HEK293 (cell line): ENCODE measurements at regions not wholly inside any gene's neighbourhood (a gene's known extent, or its start where the extent isn't known, plus 50 kb on each side); places are given as distances from the start of the nearest gene placed in this dataset.

ENCODE experiments used
- CTCF ChIA-PET: fragments of 350-600 bp; formaldehyde crosslinking; extraction: SDS; loops from one replicate; lab custom pipeline; 2021; ENCODE audit warnings: antibody characterized with exemption; lab: Yijun Ruan, JAX
- POLR2A ChIA-PET: fragments of 300-600 bp; formaldehyde crosslinking; extraction: SDS; loops from one replicate; lab custom pipeline; 2020; ENCODE audit warnings: antibody characterized with exemption, inconsistent platforms; lab: Yijun Ruan, JAX
- H3K27ac ChIP-seq: fragments of 200-500 bp; sonication (Bioruptor generic); 2 replicates; pipeline ENCODE4 v1.5.1; 2014; ENCODE audit warnings: low read depth, low read length, control low read depth, inconsistent platforms; ENCODE audit errors: extremely low read depth
- H3K36me3 ChIP-seq, 2 experiments: fragments of 200-500 bp in 1 of 2; sonication (Bioruptor generic) in 1 of 2; 1 replicate in 1 of 2; 2 replicates in 1 of 2; pipeline ENCODE4 v1.5.1; 2014 to 2017; ENCODE audit warnings: inconsistent platforms in 2 of 2, low read length in 2 of 2; ENCODE audit not compliant: control insufficient read depth in 2 of 2, insufficient read depth in 1 of 2
- H3K4me1 ChIP-seq: fragments of 200-500 bp; sonication (Bioruptor generic); 2 replicates; pipeline ENCODE4 v1.5.1; 2014; ENCODE audit warnings: mild to moderate bottlenecking, low read length, inconsistent platforms; ENCODE audit not compliant: control insufficient read depth, insufficient read depth
- H3K4me3 ChIP-seq: 2 replicates; pipeline ENCODE4 v1.5.1; 2011; ENCODE audit warnings: low read depth, mild to moderate bottlenecking, control low read depth, low read length, moderate library complexity
- H3K9me3 ChIP-seq: fragments of 200-500 bp; sonication (Bioruptor generic); 2 replicates; pipeline ENCODE4 v1.5.1; 2014; ENCODE audit warnings: low read depth, low read length, inconsistent platforms; ENCODE audit not compliant: control insufficient read depth, insufficient read depth
- GFI1B ChIP-seq: fragments of 450-650 bp; formaldehyde crosslinking; IDR thresholded peaks from 2 replicates; pipeline ENCODE4 v1.5.1; 2016; ENCODE audit warnings: missing biosample characterization, missing genetic modification characterization
- GLI2 ChIP-seq: fragments of 450-650 bp; formaldehyde crosslinking; IDR thresholded peaks from 2 replicates; pipeline ENCODE4; 2017; ENCODE audit warnings: missing biosample characterization, missing genetic modification characterization, low read depth, borderline replicate concordance
- MYNN ChIP-seq: fragments of 450-650 bp; formaldehyde crosslinking; IDR thresholded peaks from 2 replicates; pipeline ENCODE4 v1.5.1; 2016; ENCODE audit warnings: missing biosample characterization, missing genetic modification characterization, borderline replicate concordance
- MZF1 ChIP-seq: fragments of 450-650 bp; formaldehyde crosslinking; IDR thresholded peaks from 2 replicates; pipeline ENCODE4 v1.5.1; 2017; ENCODE audit warnings: missing biosample characterization, missing genetic modification characterization, borderline replicate concordance
- PRDM4 ChIP-seq: fragments of 450-650 bp; formaldehyde crosslinking; IDR thresholded peaks from 2 replicates; pipeline ENCODE4 v1.5.1; 2017; ENCODE audit warnings: missing biosample characterization, missing genetic modification characterization
- PRDM6 ChIP-seq: fragments of 450-650 bp; formaldehyde crosslinking; IDR thresholded peaks from 2 replicates; pipeline ENCODE4 v1.5.1; 2017; ENCODE audit warnings: missing biosample characterization, missing genetic modification characterization
- SP2 ChIP-seq: fragments of 450-650 bp; formaldehyde crosslinking; IDR thresholded peaks from 2 replicates; pipeline ENCODE4 v1.5.1; 2016; ENCODE audit warnings: missing biosample characterization, missing genetic modification characterization
- WT1 ChIP-seq: fragments of 450-650 bp; formaldehyde crosslinking; IDR thresholded peaks from 2 replicates; pipeline ENCODE4 v1.5.1; 2016; ENCODE audit warnings: missing biosample characterization, missing genetic modification characterization
- ZBTB20 ChIP-seq: fragments of 450-650 bp; formaldehyde crosslinking; IDR thresholded peaks from 2 replicates; pipeline ENCODE4 v1.5.1; 2016; ENCODE audit warnings: missing biosample characterization, missing genetic modification characterization
- ZBTB7A ChIP-seq: fragments of 450-650 bp; formaldehyde crosslinking; IDR thresholded peaks from 2 replicates; pipeline ENCODE4 v1.5.1; 2016; ENCODE audit warnings: low read depth, missing biosample characterization, missing genetic modification characterization
- ZFHX2 ChIP-seq: fragments of 450-650 bp; formaldehyde crosslinking; conservative IDR thresholded peaks from 2 replicates; pipeline ENCODE4 v1.5.1; 2016; ENCODE audit warnings: missing biosample characterization, missing genetic modification characterization
- ZFP69B ChIP-seq: fragments of 450-650 bp; formaldehyde crosslinking; IDR thresholded peaks from 2 replicates; pipeline ENCODE4 v1.5.1; 2016; ENCODE audit warnings: missing biosample characterization, missing genetic modification characterization
- ZNF146 ChIP-seq: fragments of 450-650 bp; formaldehyde crosslinking; IDR thresholded peaks from 2 replicates; pipeline ENCODE4 v1.5.1; 2016; ENCODE audit warnings: missing biosample characterization, missing genetic modification characterization
- ZNF155 ChIP-seq: fragments of 450-650 bp; formaldehyde crosslinking; IDR thresholded peaks from 2 replicates; pipeline ENCODE4 v1.5.1; 2016; ENCODE audit warnings: missing biosample characterization, missing genetic modification characterization
- ZNF211 ChIP-seq: fragments of 450-650 bp; formaldehyde crosslinking; IDR thresholded peaks from 2 replicates; pipeline ENCODE4 v1.5.1; 2016; ENCODE audit warnings: low read depth, missing biosample characterization, missing genetic modification characterization
- ZNF248 ChIP-seq: fragments of 450-650 bp; formaldehyde crosslinking; IDR thresholded peaks from 2 replicates; pipeline ENCODE4 v1.5.1; 2017; ENCODE audit warnings: missing biosample characterization, missing genetic modification characterization
- ZNF274 ChIP-seq, 2 experiments: fragments of 200-500 bp in 1 of 2; fragments of 450-650 bp in 1 of 2; sonication (Bioruptor generic) in 1 of 2; formaldehyde crosslinking in 1 of 2; IDR thresholded peaks; 2 replicates each; pipeline versions ENCODE4 v1.5.1 to v1.6.1; 2014 to 2016; ENCODE audit warnings: borderline replicate concordance in 1 of 2, inconsistent platforms in 1 of 2, low read length in 1 of 2, missing biosample characterization in 1 of 2, missing genetic modification characterization in 1 of 2
- ZNF37A ChIP-seq: fragments of 450-650 bp; IDR thresholded peaks from 2 replicates; pipeline ENCODE4 v1.5.1; 2018; ENCODE audit warnings: missing biosample characterization, missing genetic modification characterization
- ZNF426 ChIP-seq: fragments of 450-650 bp; formaldehyde crosslinking; IDR thresholded peaks from 2 replicates; pipeline ENCODE4 v1.5.1; 2017; ENCODE audit warnings: missing biosample characterization, missing genetic modification characterization, mild to moderate bottlenecking, inconsistent platforms, moderate library complexity
- ZNF549 ChIP-seq: fragments of 450-650 bp; IDR thresholded peaks from 2 replicates; pipeline ENCODE4 v1.5.1; 2018; ENCODE audit warnings: missing biosample characterization, missing genetic modification characterization, mild to moderate bottlenecking, inconsistent platforms, moderate library complexity
- ZNF561 ChIP-seq: fragments of 450-650 bp; IDR thresholded peaks from 2 replicates; pipeline ENCODE4 v1.5.1; 2018; ENCODE audit warnings: missing biosample characterization, missing genetic modification characterization, borderline replicate concordance
- ZNF596 ChIP-seq: fragments of 450-650 bp; IDR thresholded peaks from 2 replicates; pipeline ENCODE4 v1.5.0; 2018; ENCODE audit warnings: missing biosample characterization, mild to moderate bottlenecking, missing genetic modification characterization, moderate library complexity
- ZNF664 ChIP-seq: fragments of 450-650 bp; formaldehyde crosslinking; IDR thresholded peaks from 2 replicates; pipeline ENCODE4 v1.5.1; 2016; ENCODE audit warnings: missing biosample characterization, missing genetic modification characterization
- ZNF670 ChIP-seq: fragments of 450-650 bp; formaldehyde crosslinking; IDR thresholded peaks from 2 replicates; pipeline ENCODE4 v1.5.1; 2016; ENCODE audit warnings: missing biosample characterization, missing genetic modification characterization, low read depth
- ZSCAN18 ChIP-seq: fragments of 450-650 bp; formaldehyde crosslinking; IDR thresholded peaks from 2 replicates; pipeline ENCODE4 v1.5.1; 2016; ENCODE audit warnings: missing biosample characterization, missing genetic modification characterization

GRCh38 chr4:30916337-30917274 lies 196.4 kb downstream of the PCDH7 start:
- Histone ChIP-seq H3K4me3 (no peak overlapping the region), H3K4me1 (no peaks in the 10 kb centered on the region; the same call in 1 of the 2 replicates)
- TF ChIP-seq ZNF664 (tag by site-specific recombination) (0 out of 2 replicates have a peak, but pooled peaks have one; percentile 30), MZF1 (tag by site-specific recombination) (peak; percentile 49; the same call in 1 of the 2 replicates), PRDM6 (tag by site-specific recombination) (peak; percentile 27; the same call in 1 of the 2 replicates), ZNF155 (tag by site-specific recombination) (no peak), WT1 (no peak), ZNF37A (tag by site-specific recombination) (no peak), SP2 (tag by site-specific recombination) (no peak), GFI1B (tag by site-specific recombination) (no peak), ZBTB20 (tag by site-specific recombination) (no peak), ZSCAN18 (tag by site-specific recombination) (no peak), ZBTB7A (no peak), ZNF211 (tag by site-specific recombination) (no peak), ZNF146 (tag by site-specific recombination) (no peak), ZFP69B (tag by site-specific recombination) (no peak), ZNF426 (tag by site-specific recombination) (no peak), ZNF248 (tag by site-specific recombination) (no peak), PRDM4 (tag by site-specific recombination) (peak; percentile 55; the same call in 1 of the 2 replicates), ZNF549 (tag by site-specific recombination) (no peak), MYNN (no peak), ZNF561 (tag by site-specific recombination) (no peak), ZFHX2 (tag by site-specific recombination) (no peak), GLI2 (tag by site-specific recombination) (no peak), ZNF670 (tag by site-specific recombination) (no peak), ZNF274 (IDR thresholded peaks at IDR 0.05; ENCODE audit: low read length) (no peak), ZNF274 (tag by site-specific recombination; IDR thresholded peaks at IDR 0.05; ENCODE audit: borderline replicate concordance) (no peak), ZNF596 (peak; percentile 28; the same call in 1 of the 2 replicates)
- TF ChIP-seq, all 188 proteins: peak for 5
- no peaks in the 10 kb centered on the region for H3K9me3 ChIP-seq
- CTCF ChIA-PET: interaction anchor here (0.7 kb wide), 1 partner anchor 37 kb away, joined by 3 read pairs; no protein-coding TSS in a partner anchor
- POLR2A ChIA-PET: no interaction called here
- no peak overlapping the region for H3K27ac ChIP-seq
- peaks cover 0 to 3% of the 10 kb centered on the region in 2 experiments; a peak in 1 of 3 replicates for H3K36me3 ChIP-seq
